ENCODE measurements at regions not wholly inside any gene's neighbourhood (a gene's known extent, or its start where the extent isn't known, plus 50 kb on each side); places are given as distances from the start of the nearest gene placed in this dataset.

GRCh38 chr21:43318368-43318767, 108.6 kb downstream of the SIK1 start:
- CTCF ChIA-PET = no interaction called here

More at GRCh38 chr21:43318368-43318767, 108.6 kb downstream of the SIK1 start:
- DNase-seq (ENCODE audit: low read depth, low spot score) (no peak), FAIRE-seq (no peak)
- Histone ChIP-seq H3K9ac (replicated peaks; ENCODE audit: extremely low read depth, insufficient read depth, low read length) (no peak overlapping the region), H3K27me3 (ENCODE audit: control insufficient read depth in 2 of 2, insufficient read depth in 2 of 2, low read length in 2 of 2) (no peaks in the 10 kb centered on the region), H3K79me2 (ENCODE audit: control insufficient read depth, insufficient read depth, low read length) (no peaks in the 10 kb centered on the region), H3K4me1 (ENCODE audit: control insufficient read depth, extremely low read depth, insufficient read depth, low read length) (no peaks in the 10 kb centered on the region), H3K36me3 (ENCODE audit: control insufficient read depth in 2 of 2, extremely low read depth in 1 of 2, insufficient read depth in 2 of 2, low read length in 2 of 2) (no peaks in the 10 kb centered on the region), H3K27ac (ENCODE audit: insufficient read depth, low read depth, low read length) (no peak overlapping the region), H2AFZ (ENCODE audit: low read depth, low read length) (no peak overlapping the region), H4K20me1 (replicated peaks; ENCODE audit: control insufficient read depth, extremely low read depth, insufficient read depth, low read length) (no peaks in the 10 kb centered on the region), H3K9me1 (replicated peaks; ENCODE audit: control insufficient read depth, extremely low read depth, insufficient read depth, low read length) (no peaks in the 10 kb centered on the region), H3K9me3 (replicated peaks; ENCODE audit: control insufficient read depth, insufficient read depth, low read length) (no peaks in the 10 kb centered on the region), H3K4me3 (replicated peaks in 1 of 3; ENCODE audit: insufficient read depth in 1 of 3, low read depth in 1 of 3, low read length in 3 of 3) (no peak overlapping the region), H3K4me2 (ENCODE audit: insufficient read depth, low read length) (no peak overlapping the region)
- no TSS peak for BruUV-seq (replicated peaks)
- POLR2A ChIA-PET = no interaction called here
- dilution Hi-C loops (cut with MboI; ENCODE audit: extremely low pct_ligation_motif_present, low sequenced_read_pairs) (no loop called here), intact Hi-C loops (cut with micrococcal nuclease) (no loop called here)
- TF ChIP-seq GATA2 (IDR thresholded peaks at IDR 0.05; ENCODE audit: insufficient read depth, insufficient read length, low read depth, low read length) (no peak), CTCF (IDR thresholded peaks at IDR 0.05; ENCODE audit: extremely low read depth in 1 of 2, insufficient read depth in 1 of 2, low read depth in 1 of 2, low read length in 2 of 2) (no peak), MYC (IDR thresholded peaks at IDR 0.05; ENCODE audit: low read depth, low read length) (no peak), POLR2AphosphoS5 (IDR thresholded peaks at IDR 0.05; ENCODE audit: insufficient read depth, low read depth, low read length) (no peak), MAX (IDR thresholded peaks at IDR 0.05; ENCODE audit: insufficient read depth, insufficient read length) (no peak), JUN (IDR thresholded peaks at IDR 0.05; ENCODE audit: borderline replicate concordance, insufficient read depth, insufficient read length, low read depth) (no peak), FOS (IDR thresholded peaks at IDR 0.05; ENCODE audit: borderline replicate concordance, insufficient read depth, low read length) (no peak)
